ENCODE measurements at regions not wholly inside any gene's neighbourhood (a gene's known extent, or its start where the extent isn't known, plus 50 kb on each side); places are given as distances from the start of the nearest gene placed in this dataset.

- intact Hi-C loops (cut with micrococcal nuclease; ENCODE audit: unreplicated experiment) (no loop called here), in situ Hi-C loops (cut with HindIII; ENCODE audit: low pct_unique_long_range_greater_than_20kb, low sequenced_read_pairs) (no loop called here)
- Histone ChIP-seq H3K4me3 (ENCODE audit: low read depth in 2 of 2, low read length in 2 of 2) (no peak overlapping the region), H3K27ac (ENCODE audit: low read length) (no peak overlapping the region), H3K4me1 (ENCODE audit: control insufficient read depth, insufficient read depth, low read length) (no peaks in the 10 kb centered on the region), H3K36me3 (ENCODE audit: control insufficient read depth, insufficient read depth, low read length) (no peaks in the 10 kb centered on the region), H3K27me3 (ENCODE audit: control insufficient read depth, insufficient read depth, low read length) (no peaks in the 10 kb centered on the region), H3K9me3 (ENCODE audit: control insufficient read depth, insufficient read depth, low read depth, low read length) (no peaks in the 10 kb centered on the region)
- no peak for DNase-seq (ENCODE audit: low read depth, low spot score)
- TF ChIP-seq POLR2AphosphoS5 (IDR thresholded peaks at IDR 0.05; ENCODE audit: low read depth, low read length), result no peak
- TF ChIP-seq, protein P1, sequence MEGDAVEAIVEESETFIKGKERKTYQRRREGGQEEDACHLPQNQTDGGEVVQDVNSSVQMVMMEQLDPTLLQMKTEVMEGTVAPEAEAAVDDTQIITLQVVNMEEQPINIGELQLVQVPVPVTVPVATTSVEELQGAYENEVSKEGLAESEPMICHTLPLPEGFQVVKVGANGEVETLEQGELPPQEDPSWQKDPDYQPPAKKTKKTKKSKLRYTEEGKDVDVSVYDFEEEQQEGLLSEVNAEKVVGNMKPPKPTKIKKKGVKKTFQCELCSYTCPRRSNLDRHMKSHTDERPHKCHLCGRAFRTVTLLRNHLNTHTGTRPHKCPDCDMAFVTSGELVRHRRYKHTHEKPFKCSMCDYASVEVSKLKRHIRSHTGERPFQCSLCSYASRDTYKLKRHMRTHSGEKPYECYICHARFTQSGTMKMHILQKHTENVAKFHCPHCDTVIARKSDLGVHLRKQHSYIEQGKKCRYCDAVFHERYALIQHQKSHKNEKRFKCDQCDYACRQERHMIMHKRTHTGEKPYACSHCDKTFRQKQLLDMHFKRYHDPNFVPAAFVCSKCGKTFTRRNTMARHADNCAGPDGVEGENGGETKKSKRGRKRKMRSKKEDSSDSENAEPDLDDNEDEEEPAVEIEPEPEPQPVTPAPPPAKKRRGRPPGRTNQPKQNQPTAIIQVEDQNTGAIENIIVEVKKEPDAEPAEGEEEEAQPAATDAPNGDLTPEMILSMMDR (IDR thresholded peaks at IDR 0.05), result no peak
- ChIA-PET POLR2A (no interaction called here), CTCF (no interaction called here)
- BruUV-seq (replicated peaks), result no TSS peak
- no peak for ATAC-seq
Observed at GRCh38 chr2:153028626-153029025, 310.2 kb downstream of the ARL6IP6 start.

DNA sequence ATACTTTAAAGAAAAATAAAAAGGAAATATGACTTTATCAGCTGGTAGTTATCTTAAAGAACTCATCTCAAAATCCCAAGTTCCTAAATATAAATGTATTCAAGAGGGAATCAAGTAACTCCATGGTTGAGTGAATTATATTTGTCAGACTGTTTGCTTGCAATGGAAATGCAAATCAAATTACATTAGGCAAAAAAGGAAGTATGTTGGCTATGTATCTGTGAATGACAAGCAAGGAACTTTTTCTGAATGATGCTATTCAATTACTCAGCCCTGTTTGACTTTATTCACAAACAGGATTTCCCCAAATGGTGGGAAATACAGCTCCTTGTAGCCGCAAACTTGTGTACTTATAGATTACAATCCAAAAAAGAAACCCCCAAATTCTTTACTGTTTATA lies 309.1 kb downstream of the ARL6IP6 start:
- BruUV-seq (replicated peaks), result no TSS peak
- H3K27me3 ChIP-seq (ENCODE audit: control insufficient read depth, insufficient read depth, low read length), result no peaks in the 10 kb centered on the region
- ATAC-seq, result no peak
- no peak overlapping the region for H3K4me3 ChIP-seq (ENCODE audit: low read depth in 2 of 2, low read length in 2 of 2)
- no peaks in the 10 kb centered on the region for H3K4me1 ChIP-seq (ENCODE audit: control insufficient read depth, insufficient read depth, low read length)
- TF ChIP-seq POLR2AphosphoS5 (IDR thresholded peaks at IDR 0.05; ENCODE audit: low read depth, low read length) (no peak), SIN3A (IDR thresholded peaks at IDR 0.05; ENCODE audit: borderline replicate concordance, insufficient read depth, low read depth, low read length) (no peak), TCF7L2 (IDR thresholded peaks at IDR 0.05; ENCODE audit: low read depth, low read length) (no peak)
- TF ChIP-seq, protein P1 (IDR thresholded peaks at IDR 0.05), result no peak
- TF ChIP-seq, protein P2, sequence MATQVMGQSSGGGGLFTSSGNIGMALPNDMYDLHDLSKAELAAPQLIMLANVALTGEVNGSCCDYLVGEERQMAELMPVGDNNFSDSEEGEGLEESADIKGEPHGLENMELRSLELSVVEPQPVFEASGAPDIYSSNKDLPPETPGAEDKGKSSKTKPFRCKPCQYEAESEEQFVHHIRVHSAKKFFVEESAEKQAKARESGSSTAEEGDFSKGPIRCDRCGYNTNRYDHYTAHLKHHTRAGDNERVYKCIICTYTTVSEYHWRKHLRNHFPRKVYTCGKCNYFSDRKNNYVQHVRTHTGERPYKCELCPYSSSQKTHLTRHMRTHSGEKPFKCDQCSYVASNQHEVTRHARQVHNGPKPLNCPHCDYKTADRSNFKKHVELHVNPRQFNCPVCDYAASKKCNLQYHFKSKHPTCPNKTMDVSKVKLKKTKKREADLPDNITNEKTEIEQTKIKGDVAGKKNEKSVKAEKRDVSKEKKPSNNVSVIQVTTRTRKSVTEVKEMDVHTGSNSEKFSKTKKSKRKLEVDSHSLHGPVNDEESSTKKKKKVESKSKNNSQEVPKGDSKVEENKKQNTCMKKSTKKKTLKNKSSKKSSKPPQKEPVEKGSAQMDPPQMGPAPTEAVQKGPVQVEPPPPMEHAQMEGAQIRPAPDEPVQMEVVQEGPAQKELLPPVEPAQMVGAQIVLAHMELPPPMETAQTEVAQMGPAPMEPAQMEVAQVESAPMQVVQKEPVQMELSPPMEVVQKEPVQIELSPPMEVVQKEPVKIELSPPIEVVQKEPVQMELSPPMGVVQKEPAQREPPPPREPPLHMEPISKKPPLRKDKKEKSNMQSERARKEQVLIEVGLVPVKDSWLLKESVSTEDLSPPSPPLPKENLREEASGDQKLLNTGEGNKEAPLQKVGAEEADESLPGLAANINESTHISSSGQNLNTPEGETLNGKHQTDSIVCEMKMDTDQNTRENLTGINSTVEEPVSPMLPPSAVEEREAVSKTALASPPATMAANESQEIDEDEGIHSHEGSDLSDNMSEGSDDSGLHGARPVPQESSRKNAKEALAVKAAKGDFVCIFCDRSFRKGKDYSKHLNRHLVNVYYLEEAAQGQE (IDR thresholded peaks at IDR 0.05; ENCODE audit: insufficient read depth in 1 of 2, low read depth in 2 of 2, low read length in 1 of 2), result no peak
- CTCF ChIA-PET, result no interaction called here
- intact Hi-C loops (cut with micrococcal nuclease; ENCODE audit: unreplicated experiment) (no loop called here), in situ Hi-C loops (cut with HindIII; ENCODE audit: low pct_unique_long_range_greater_than_20kb, low sequenced_read_pairs) (no loop called here)
- no peaks in the 10 kb centered on the region for H3K36me3 ChIP-seq (ENCODE audit: control insufficient read depth, insufficient read depth, low read length)
- POLR2A ChIA-PET, result no interaction called here
- DNase-seq (ENCODE audit: low read depth, low spot score), result no peak
- no peak overlapping the region for H3K27ac ChIP-seq (ENCODE audit: low read length)
- no peaks in the 10 kb centered on the region for H3K9me3 ChIP-seq (ENCODE audit: control insufficient read depth, insufficient read depth, low read depth, low read length)

GRCh38 chr2:153020201-153020600 lies 301.8 kb downstream of the ARL6IP6 start:
- H3K9me3 ChIP-seq (ENCODE audit: control insufficient read depth, insufficient read depth, low read depth, low read length), result peaks cover 4% of the 10 kb centered on the region; the same call in 1 of the 2 replicates
- no peak overlapping the region for H3K4me3 ChIP-seq (ENCODE audit: low read depth in 2 of 2, low read length in 2 of 2)
- DNase-seq (ENCODE audit: low read depth, low spot score) (no peak), ATAC-seq (no peak)
- intact Hi-C loops (cut with micrococcal nuclease; ENCODE audit: unreplicated experiment), result no loop called here
- no TSS peak for BruUV-seq (replicated peaks)
- no peaks in the 10 kb centered on the region for H3K36me3 ChIP-seq (ENCODE audit: control insufficient read depth, insufficient read depth, low read length)
- ChIA-PET CTCF (no interaction called here), POLR2A (no interaction called here)
- H3K27ac ChIP-seq (ENCODE audit: low read length), result no peak overlapping the region
- no peaks in the 10 kb centered on the region for H3K4me1 ChIP-seq (ENCODE audit: control insufficient read depth, insufficient read depth, low read length)
- H3K27me3 ChIP-seq (ENCODE audit: control insufficient read depth, insufficient read depth, low read length), result no peaks in the 10 kb centered on the region
- TF ChIP-seq SIN3A (IDR thresholded peaks at IDR 0.05; ENCODE audit: borderline replicate concordance, insufficient read depth, low read depth, low read length) (no peak), POLR2AphosphoS5 (IDR thresholded peaks at IDR 0.05; ENCODE audit: low read depth, low read length) (no peak), TCF7L2 (IDR thresholded peaks at IDR 0.05; ENCODE audit: low read depth, low read length) (no peak)
- TF ChIP-seq, protein P2 (IDR thresholded peaks at IDR 0.05; ENCODE audit: insufficient read depth in 1 of 2, low read depth in 2 of 2, low read length in 1 of 2), result no peak
- TF ChIP-seq, protein P1 (IDR thresholded peaks at IDR 0.05), result no peak
- in situ Hi-C loops (cut with HindIII; ENCODE audit: low pct_unique_long_range_greater_than_20kb, low sequenced_read_pairs), result no loop called here

All from Panc1 (cell line).